Suppressor macrophage (primary cell): ENCODE measurements at regions not wholly inside any gene's neighbourhood (a gene's known extent, or its start where the extent isn't known, plus 50 kb on each side); places are given as distances from the start of the nearest gene placed in this dataset.

ENCODE experiments used
- DNase-seq, 4 experiments: peaks; one replicate each; pipeline ENCODE4 v3.0.0-alpha.2; 2020 to 2022

DNA sequence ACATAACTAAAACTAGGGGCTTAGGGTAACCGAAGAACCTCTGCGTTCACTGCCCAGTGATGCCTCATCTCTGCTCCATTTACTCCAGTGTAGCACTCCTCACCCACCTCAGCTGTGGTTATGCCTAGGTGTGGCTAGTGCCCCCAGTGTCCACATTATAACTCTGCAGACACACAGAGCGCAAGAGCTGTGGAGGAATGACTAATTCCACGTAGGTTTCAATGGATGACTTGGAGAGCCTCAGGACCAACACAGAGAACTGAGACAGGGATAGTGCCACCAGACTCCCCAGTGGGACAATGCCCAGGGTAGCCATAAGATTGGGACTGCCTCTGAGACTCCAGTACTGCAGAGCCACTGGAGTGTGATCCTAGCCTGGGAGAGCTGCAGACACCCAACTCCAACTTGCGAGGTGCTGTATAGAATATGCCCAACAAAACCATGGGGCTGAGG lies 542.4 kb upstream of the DIPK2B start:
- peak in 3 of 4 experiments; percentile 11 to 24 (median 12) for DNase-seq

DNA sequence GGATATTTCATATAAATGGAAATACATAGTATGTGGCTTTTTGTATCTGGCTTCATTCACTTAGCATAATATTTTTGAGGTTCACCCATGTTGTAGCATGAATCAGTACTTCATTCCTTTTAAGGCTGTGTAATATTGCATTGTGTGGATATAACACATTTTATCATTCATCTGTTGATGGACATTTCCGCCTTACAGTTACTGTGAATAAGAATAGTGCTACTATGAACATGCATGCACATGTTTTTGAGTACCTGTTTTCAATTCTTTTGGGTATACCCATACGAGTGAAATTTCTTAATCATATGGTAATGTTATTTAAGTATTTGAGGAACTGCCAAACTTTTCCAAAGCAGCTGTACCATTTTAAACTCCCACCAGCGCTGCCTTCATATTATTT lies 539.6 kb upstream of the DIPK2B start:
- DNase-seq, result no peak

GRCh38 chrX:45735571-45735970 lies 534.9 kb upstream of the DIPK2B start:
- DNase-seq, result peak in 1 of 4 experiments; percentile 4

DNA sequence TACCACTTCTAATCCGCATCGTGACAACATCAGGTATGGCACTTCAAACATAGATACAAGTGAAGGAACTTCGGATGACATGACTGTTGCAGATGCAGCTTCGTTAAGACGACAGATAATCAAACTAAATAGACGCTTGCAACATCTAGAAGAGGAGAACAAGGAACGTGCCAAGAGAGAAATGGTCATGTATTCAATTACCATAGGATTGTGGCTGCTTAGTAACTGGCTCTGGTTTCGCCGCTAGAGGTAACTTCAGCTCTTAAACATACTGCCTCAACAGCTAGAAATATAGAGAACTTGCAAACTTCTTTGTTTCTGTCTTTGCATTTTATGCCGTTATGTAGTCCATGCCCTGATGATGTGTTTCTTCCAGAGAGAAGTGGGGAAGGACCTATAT lies 530.8 kb upstream of the DIPK2B start:
- DNase-seq, result no peak

DNA sequence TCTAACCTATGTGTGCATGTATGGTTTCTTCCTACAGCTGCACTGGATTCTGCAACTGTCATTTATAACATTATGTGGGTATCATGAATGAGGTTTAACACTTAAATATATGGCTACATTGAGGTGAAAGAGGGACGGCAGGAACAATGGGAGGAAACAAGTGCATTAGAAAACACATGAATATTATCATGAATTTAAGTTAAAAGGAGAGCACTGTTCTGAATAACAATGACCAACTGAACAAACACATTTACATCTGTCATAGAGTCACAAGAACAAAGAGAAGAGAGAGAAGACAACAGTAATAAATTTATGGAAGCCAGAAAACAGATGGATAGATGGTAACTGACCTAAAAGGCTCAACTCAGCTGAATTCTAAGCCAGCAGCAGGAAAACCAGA lies 527.1 kb upstream of the DIPK2B start:
- no peak for DNase-seq

GRCh38 chrX:45722471-45722870 lies 521.8 kb upstream of the DIPK2B start:
- DNase-seq, result no peak

GRCh38 chrX:45719751-45720501 lies 519.2 kb upstream of the DIPK2B start:
- no peak for DNase-seq

DNA sequence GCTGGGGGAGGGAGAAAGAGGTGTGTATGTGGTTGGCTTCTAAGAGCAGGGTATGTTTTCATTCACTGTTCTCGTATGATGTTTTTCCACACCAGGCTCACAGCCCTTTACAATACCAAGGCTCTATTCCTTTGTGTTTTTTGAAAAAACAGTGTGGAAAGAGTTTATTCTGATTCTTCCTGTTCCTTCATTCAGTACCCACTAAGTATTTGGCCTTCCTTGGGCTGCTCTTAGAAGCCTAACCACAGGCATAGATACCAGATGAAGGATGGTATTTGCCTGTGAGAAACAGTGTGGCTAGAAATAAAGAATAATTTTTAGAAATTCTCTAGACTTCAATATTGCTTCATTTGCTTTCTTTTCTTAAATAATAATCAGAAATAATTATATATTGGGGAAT lies 518.0 kb upstream of the DIPK2B start:
- DNase-seq, result no peak

GRCh38 chrX:45716750-45717149 lies 516.1 kb upstream of the DIPK2B start:
- DNase-seq, result peak in 2 of 4 experiments; percentile 12 to 20

DNA sequence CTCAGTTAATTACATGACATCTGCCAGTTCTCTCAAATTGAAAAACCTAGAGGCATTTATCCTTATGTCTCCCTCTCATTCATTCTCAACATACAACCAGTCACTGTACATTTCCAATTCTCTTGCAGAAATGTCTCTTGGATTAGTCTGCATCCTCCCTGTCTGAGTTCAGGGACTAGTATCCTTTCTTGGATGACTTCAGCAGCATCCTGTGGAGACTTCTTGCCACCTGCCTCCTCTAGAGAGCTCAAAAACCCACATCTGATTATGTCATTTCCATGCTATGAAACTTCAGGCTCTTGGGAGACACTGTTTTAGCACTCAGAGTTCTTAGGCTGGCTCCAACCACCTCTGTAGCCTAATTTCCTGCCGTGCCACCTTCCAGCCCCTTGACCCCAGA lies 515.1 kb upstream of the DIPK2B start:
- DNase-seq, result peak in 1 of 4 experiments; percentile 1

GRCh38 chrX:45714866-45715265 lies 514.2 kb upstream of the DIPK2B start:
- peak; percentile 51 to 87 (median 78) for DNase-seq

GRCh38 chrX:45712067-45712466 lies 511.4 kb upstream of the DIPK2B start:
- DNase-seq, result no peak

DNA sequence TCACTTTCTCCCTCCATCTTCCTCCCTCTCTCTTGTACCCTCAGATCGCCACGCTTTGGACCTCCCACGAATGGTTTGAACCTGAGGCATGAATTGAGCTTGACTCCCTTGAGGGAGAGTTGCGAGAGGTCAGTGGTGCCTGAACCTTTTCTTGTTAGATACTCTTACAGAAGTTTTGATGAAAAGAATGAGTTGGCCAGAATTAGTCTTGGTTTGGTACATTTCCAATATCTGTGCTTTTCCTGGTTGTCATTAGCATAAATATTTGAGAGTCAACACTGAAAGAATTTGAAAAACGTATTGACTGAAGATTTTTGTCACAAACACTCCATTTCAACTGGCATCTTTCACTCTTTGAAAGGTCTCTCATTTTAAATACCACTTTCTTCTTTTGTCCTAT lies 510.6 kb upstream of the DIPK2B start:
- DNase-seq, result no peak

- DNase-seq, result peak in 2 of 4 experiments; percentile 15 to 22
Observed at GRCh38 chrX:45710081-45710801, 509.6 kb upstream of the DIPK2B start.

GRCh38 chrX:45709381-45709780 lies 508.7 kb upstream of the DIPK2B start:
- DNase-seq, result no peak

DNA sequence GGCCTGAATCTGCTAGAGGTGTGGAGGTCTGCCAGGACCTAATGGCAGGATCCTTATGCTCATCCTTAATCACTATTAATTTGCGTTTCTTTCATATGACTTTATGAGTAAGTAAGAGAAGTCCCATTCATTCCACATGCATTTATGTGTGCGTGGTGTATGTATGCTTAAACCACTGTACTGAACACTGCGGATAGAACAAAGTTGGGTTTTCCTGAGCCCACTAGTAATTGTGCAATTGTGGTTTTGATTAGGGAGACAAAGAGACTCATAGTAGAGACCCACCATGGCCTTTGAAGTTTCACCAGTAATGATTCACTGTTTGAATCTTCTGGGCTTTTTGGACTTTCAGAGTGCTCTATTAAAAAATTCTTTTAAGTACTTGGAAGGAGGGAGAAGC lies 498.5 kb upstream of the DIPK2B start:
- DNase-seq, result no peak

- peak; percentile 23 to 70 (median 54) for DNase-seq
Observed at GRCh38 chrX:45697591-45697990, 496.9 kb upstream of the DIPK2B start.

GRCh38 chrX:45696736-45697135 lies 496.1 kb upstream of the DIPK2B start:
- DNase-seq, result no peak

GRCh38 chrX:45689971-45690370 lies 489.3 kb upstream of the DIPK2B start:
- peak in 2 of 4 experiments; percentile 3 to 8 for DNase-seq

DNA sequence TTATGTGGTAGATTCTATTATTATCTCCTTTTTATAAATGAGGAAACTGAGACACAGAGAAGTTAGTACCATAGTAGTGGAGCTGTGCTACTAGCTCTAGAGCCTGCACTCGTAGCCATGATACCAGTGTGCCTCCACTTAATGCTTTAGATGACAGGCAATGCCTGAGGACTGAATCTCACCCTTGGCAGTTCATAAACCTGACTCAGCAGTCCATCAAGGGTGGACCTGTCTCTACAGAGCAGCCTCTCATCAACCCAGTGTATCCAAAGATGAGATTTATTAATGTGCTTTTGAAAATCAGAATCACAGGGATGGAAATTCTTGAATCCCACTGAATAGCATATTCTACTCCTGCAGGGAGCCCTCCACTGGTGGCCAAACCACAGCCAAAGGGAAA lies 483.2 kb upstream of the DIPK2B start:
- no peak for DNase-seq

DNA sequence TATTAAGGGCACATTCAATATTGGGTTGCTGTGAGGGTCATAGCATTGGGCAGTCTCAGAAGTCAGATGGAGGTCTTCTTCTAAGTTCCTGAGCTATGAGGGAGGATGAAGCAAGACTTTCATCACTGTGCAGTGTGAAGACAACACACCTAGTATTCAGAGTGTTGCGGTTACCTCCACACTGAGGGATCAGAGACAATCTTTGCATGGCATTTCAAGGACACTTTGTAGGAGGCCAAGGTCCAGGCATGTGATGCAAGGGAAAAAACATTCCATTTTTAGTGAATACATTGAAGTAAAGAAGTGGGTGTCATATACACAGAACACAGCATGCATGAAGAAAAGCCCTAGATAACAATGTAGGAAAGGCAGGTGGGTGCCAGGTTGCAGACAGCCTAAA lies 481.2 kb upstream of the DIPK2B start:
- DNase-seq, result no peak

- DNase-seq, result no peak
Observed at GRCh38 chrX:45669715-45670340, 469.2 kb upstream of the DIPK2B start.

GRCh38 chrX:45668686-45669443 lies 468.2 kb upstream of the DIPK2B start:
- no peak for DNase-seq
